GM23338 (cell line): ENCODE measurements at regions not wholly inside any gene's neighbourhood (a gene's known extent, or its start where the extent isn't known, plus 50 kb on each side); places are given as distances from the start of the nearest gene placed in this dataset.

Experiments used
- ATAC-seq: fragments of 200-7000 bp; cut with Tn5 transposase; 3 replicates; pipeline ENCODE4 v1.9.1; 2020
- DNase-seq: peaks from one replicate; pipeline ENCODE4 v3.0.0-alpha.2; 2015; ENCODE audit warnings: low spot score
- H2AFZ ChIP-seq: fragments of 200-600 bp; sonication (generic); 2 replicates; pipeline ENCODE4 v1.8.0; 2016; ENCODE audit warnings: antibody characterized with exemption, mild to moderate bottlenecking, moderate library complexity
- H3F3A ChIP-seq: fragments of 200-600 bp; sonication (generic); replicated peaks from 2 replicates; pipeline ENCODE4 v1.8.0; 2017; ENCODE audit warnings: antibody characterized with exemption, mixed run types, low read depth
- H3K27ac ChIP-seq: fragments of 200-600 bp; sonication (generic); 2 replicates; pipeline ENCODE4 v1.6.1; 2016; ENCODE audit warnings: low read depth
- H3K27me3 ChIP-seq: fragments of 200-600 bp; sonication (generic); 2 replicates; pipeline ENCODE4 v1.8.0; 2016; ENCODE audit warnings: mild to moderate bottlenecking, mixed run types, moderate library complexity; ENCODE audit not compliant: insufficient read depth
- H3K36me3 ChIP-seq: fragments of 200-600 bp; sonication (generic); 2 replicates; pipeline ENCODE4 v1.8.0; 2016; ENCODE audit warnings: mild to moderate bottlenecking; ENCODE audit not compliant: insufficient read depth
- H3K4me1 ChIP-seq: fragments of 200-600 bp; sonication (generic); 2 replicates; pipeline ENCODE4 v1.8.0; 2016; ENCODE audit warnings: mild to moderate bottlenecking, moderate library complexity; ENCODE audit not compliant: insufficient read depth
- H3K4me2 ChIP-seq: fragments of 200-600 bp; sonication (generic); 2 replicates; pipeline ENCODE4 v1.7.1; 2017; ENCODE audit warnings: mixed run types
- H3K4me3 ChIP-seq: fragments of 200-600 bp; sonication (generic); 2 replicates; pipeline ENCODE4 v1.6.1; 2016; ENCODE audit warnings: mixed run types
- H3K79me2 ChIP-seq: fragments of 200-600 bp; sonication (generic); replicated peaks from 2 replicates; pipeline ENCODE4 v1.8.0; 2017; ENCODE audit warnings: mild to moderate bottlenecking; ENCODE audit not compliant: insufficient read depth
- H3K9me2 ChIP-seq: fragments of 200-600 bp; sonication (generic); 2 replicates; pipeline ENCODE4 v1.8.0; 2017; ENCODE audit not compliant: insufficient read depth
- H4K20me1 ChIP-seq: fragments of 200-600 bp; sonication (generic); replicated peaks from 2 replicates; pipeline ENCODE4 v1.8.0; 2017; ENCODE audit warnings: mild to moderate bottlenecking; ENCODE audit not compliant: insufficient read depth
- H3K27ac Mint-ChIP-seq: 2 replicates; pipeline ENCODE4 v1.8.0; 2020; ENCODE audit warnings: inconsistent platforms, mild to moderate bottlenecking, moderate library complexity, mixed read lengths
- H3K27me3 Mint-ChIP-seq: 3 replicates; pipeline ENCODE4 v1.8.0; 2022; ENCODE audit warnings: low read depth, mild to moderate bottlenecking, moderate library complexity, mixed read lengths, inconsistent platforms; ENCODE audit not compliant: insufficient read depth, poor library complexity
- H3K36me3 Mint-ChIP-seq: 3 replicates; pipeline ENCODE4 v1.8.0; 2021; ENCODE audit warnings: low read depth, mild to moderate bottlenecking, inconsistent platforms, moderate library complexity, mixed read lengths
- H3K4me1 Mint-ChIP-seq: 3 replicates; pipeline ENCODE4 v1.8.0; 2020; ENCODE audit warnings: mild to moderate bottlenecking, inconsistent platforms, mixed read lengths
- H3K4me3 Mint-ChIP-seq: 3 replicates; pipeline ENCODE4 v1.8.0; 2021; ENCODE audit warnings: moderate library complexity, mild to moderate bottlenecking, inconsistent platforms, mixed read lengths
- H3K9me3 Mint-ChIP-seq: 3 replicates; pipeline ENCODE4 v1.8.0; 2020; ENCODE audit warnings: moderate library complexity, mild to moderate bottlenecking, inconsistent platforms, mixed read lengths
- CREB1 ChIP-seq: fragments of 250-450 bp; sonication (Bioruptor Pico); IDR thresholded peaks from 2 replicates; pipeline ENCODE4 v1.5.0; 2020; ENCODE audit warnings: low read depth, mild to moderate bottlenecking, moderate library complexity
- CTCF ChIP-seq, 2 experiments: fragments of 200-600 bp in 1 of 2; sonication (generic) in 1 of 2; conservative IDR thresholded peaks; 2 replicates each; pipeline versions ENCODE4 v1.5.1 to v1.6.1; 2016 to 2017; ENCODE audit warnings: antibody characterized with exemption in 2 of 2, low read depth in 2 of 2, mild to moderate bottlenecking in 2 of 2, moderate library complexity in 1 of 2
- EZH2phosphoT487 ChIP-seq: fragments of 200-600 bp; sonication (generic); IDR thresholded peaks from one replicate; pipeline ENCODE4 v1.8.1; 2018; ENCODE audit warnings: antibody characterized with exemption; ENCODE audit not compliant: unreplicated experiment
- JUNB ChIP-seq: IDR thresholded peaks from one replicate; pipeline ENCODE4 v1.6.1; 2016; ENCODE audit warnings: antibody characterized with exemption; ENCODE audit not compliant: unreplicated experiment
- NANOG ChIP-seq: IDR thresholded peaks from 2 replicates; pipeline ENCODE4 v1.6.1; 2016; ENCODE audit warnings: antibody characterized with exemption, borderline replicate concordance
- POLR2AphosphoS5 ChIP-seq: IDR thresholded peaks from 2 replicates; pipeline ENCODE4 v1.6.1; 2016; ENCODE audit warnings: antibody characterized with exemption, low read depth
- REST ChIP-seq: IDR thresholded peaks from one replicate; pipeline ENCODE4 v1.6.1; 2018; ENCODE audit warnings: antibody characterized with exemption; ENCODE audit not compliant: unreplicated experiment
- STAT1 ChIP-seq: IDR thresholded peaks from one replicate; pipeline ENCODE4 v1.6.1; 2016; ENCODE audit warnings: antibody characterized with exemption; ENCODE audit not compliant: unreplicated experiment
- ZNF114 ChIP-seq: fragments of 250-450 bp; sonication (Bioruptor Pico); IDR thresholded peaks from 2 replicates; pipeline ENCODE4 v1.5.0; 2020; ENCODE audit warnings: mild to moderate bottlenecking, moderate library complexity
- ZNF331 ChIP-seq: fragments of 250-450 bp; sonication (Bioruptor Pico); IDR thresholded peaks from 2 replicates; pipeline ENCODE4 v1.5.0; 2020; ENCODE audit warnings: low read depth, mild to moderate bottlenecking, moderate library complexity
- ZNF462 ChIP-seq: fragments of 250-450 bp; sonication (Bioruptor Pico); IDR thresholded peaks from 2 replicates; pipeline ENCODE4 v1.5.0; 2020; ENCODE audit warnings: mild to moderate bottlenecking, moderate library complexity
- TF ChIP-seq, protein P1 (sequence below): IDR thresholded peaks from 2 replicates; pipeline ENCODE4 v1.6.1; 2016; ENCODE audit warnings: antibody characterized with exemption

- TF ChIP-seq CTCF (conservative IDR thresholded peaks at IDR 0.05; ENCODE audit: low read depth in 2 of 2) (no peak), STAT1 (no peak), ZNF331 (CRISPR knock-in tag) (no peak), EZH2phosphoT487 (no peak), JUNB (no peak), POLR2AphosphoS5 (no peak)
- TF ChIP-seq, protein P1, sequence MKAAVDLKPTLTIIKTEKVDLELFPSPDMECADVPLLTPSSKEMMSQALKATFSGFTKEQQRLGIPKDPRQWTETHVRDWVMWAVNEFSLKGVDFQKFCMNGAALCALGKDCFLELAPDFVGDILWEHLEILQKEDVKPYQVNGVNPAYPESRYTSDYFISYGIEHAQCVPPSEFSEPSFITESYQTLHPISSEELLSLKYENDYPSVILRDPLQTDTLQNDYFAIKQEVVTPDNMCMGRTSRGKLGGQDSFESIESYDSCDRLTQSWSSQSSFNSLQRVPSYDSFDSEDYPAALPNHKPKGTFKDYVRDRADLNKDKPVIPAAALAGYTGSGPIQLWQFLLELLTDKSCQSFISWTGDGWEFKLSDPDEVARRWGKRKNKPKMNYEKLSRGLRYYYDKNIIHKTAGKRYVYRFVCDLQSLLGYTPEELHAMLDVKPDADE, result no peak
These were observed 259.1 kb downstream of the TDRD15 start (continued) for GRCh38 chr2:21382701-21383520.

GRCh38 chr2:21386666-21387065 is 262.9 kb downstream of the TDRD15 start:
- H3K36me3 ChIP-seq, result 0 out of 2 replicates have a peak, but pooled peaks cover 4% of the 10 kb centered on the region
- no peaks in the 10 kb centered on the region for H3F3A ChIP-seq
- no peak overlapping the region for H3K27ac Mint-ChIP-seq
- H3K4me3 Mint-ChIP-seq, result no peak overlapping the region
- no peak overlapping the region for H3K4me3 ChIP-seq
- no peaks in the 10 kb centered on the region for H3K79me2 ChIP-seq
- no peaks in the 10 kb centered on the region for H3K9me3 Mint-ChIP-seq
- H3K27ac ChIP-seq, result no peak overlapping the region
- ATAC-seq (no peak), DNase-seq (no peak)
- no peaks in the 10 kb centered on the region for H3K36me3 Mint-ChIP-seq
- no peak overlapping the region for H3K4me2 ChIP-seq
- TF ChIP-seq POLR2AphosphoS5 (no peak), ZNF114 (CRISPR knock-in tag) (no peak), NANOG (no peak), REST (no peak), CREB1 (CRISPR knock-in tag) (no peak), JUNB (no peak), ZNF462 (no peak)
- no peaks in the 10 kb centered on the region for H3K4me1 ChIP-seq
- no peak overlapping the region for H2AFZ ChIP-seq
- H4K20me1 ChIP-seq, result no peaks in the 10 kb centered on the region
- no peaks in the 10 kb centered on the region for H3K9me2 ChIP-seq
- H3K27me3 ChIP-seq, result no peaks in the 10 kb centered on the region
- H3K27me3 Mint-ChIP-seq, result peaks cover 1% of the 10 kb centered on the region
- H3K4me1 Mint-ChIP-seq, result no peaks in the 10 kb centered on the region; the same call in 2 of the 3 replicates
